MM.1S (cell line): ENCODE measurements at regions not wholly inside any gene's neighbourhood (a gene's known extent, or its start where the extent isn't known, plus 50 kb on each side); places are given as distances from the start of the nearest gene placed in this dataset.

Source experiments
- EZH2 ChIP-seq: fragments of 300-600 bp; sonication (generic); optimal IDR thresholded peaks from 2 replicates; pipeline ENCODE3; 2017; ENCODE audit warnings: low read depth, mild to moderate bottlenecking, antibody characterized with exemption, low read length, mixed read lengths
- EZH2phosphoT487 ChIP-seq: fragments of 300-600 bp; sonication (generic); IDR thresholded peaks from 2 replicates; pipeline ENCODE4 v1.6.1; 2018; ENCODE audit warnings: antibody characterized with exemption, low read length
- TF ChIP-seq, protein P1 (sequence below): fragments of 300-600 bp; sonication (generic); IDR thresholded peaks from 2 replicates; pipeline ENCODE4 v1.5.1; 2016; ENCODE audit warnings: antibody characterized with exemption, low read length, mixed read lengths

DNA sequence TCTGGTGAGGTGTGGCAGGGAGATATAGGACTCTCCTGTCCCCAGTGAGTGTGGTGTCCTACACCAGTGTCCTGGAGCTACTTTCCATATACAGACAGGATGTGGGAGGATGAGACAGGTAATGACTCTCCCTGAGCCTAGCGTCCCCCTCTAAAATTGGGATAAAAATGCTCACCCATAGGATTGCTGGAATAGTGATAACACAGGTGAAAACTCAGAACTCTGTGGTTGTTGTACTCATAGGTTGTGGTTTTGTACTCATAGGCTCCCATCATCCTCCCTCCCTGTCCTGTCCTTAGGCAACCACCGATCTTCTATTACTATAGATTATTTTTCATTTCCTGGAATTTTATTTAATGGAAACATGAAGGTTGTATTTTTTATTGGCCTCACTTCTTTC is 60.7 kb upstream of the NXF3 start:
- TF ChIP-seq, protein P1, sequence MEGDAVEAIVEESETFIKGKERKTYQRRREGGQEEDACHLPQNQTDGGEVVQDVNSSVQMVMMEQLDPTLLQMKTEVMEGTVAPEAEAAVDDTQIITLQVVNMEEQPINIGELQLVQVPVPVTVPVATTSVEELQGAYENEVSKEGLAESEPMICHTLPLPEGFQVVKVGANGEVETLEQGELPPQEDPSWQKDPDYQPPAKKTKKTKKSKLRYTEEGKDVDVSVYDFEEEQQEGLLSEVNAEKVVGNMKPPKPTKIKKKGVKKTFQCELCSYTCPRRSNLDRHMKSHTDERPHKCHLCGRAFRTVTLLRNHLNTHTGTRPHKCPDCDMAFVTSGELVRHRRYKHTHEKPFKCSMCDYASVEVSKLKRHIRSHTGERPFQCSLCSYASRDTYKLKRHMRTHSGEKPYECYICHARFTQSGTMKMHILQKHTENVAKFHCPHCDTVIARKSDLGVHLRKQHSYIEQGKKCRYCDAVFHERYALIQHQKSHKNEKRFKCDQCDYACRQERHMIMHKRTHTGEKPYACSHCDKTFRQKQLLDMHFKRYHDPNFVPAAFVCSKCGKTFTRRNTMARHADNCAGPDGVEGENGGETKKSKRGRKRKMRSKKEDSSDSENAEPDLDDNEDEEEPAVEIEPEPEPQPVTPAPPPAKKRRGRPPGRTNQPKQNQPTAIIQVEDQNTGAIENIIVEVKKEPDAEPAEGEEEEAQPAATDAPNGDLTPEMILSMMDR, result no peak
- TF ChIP-seq EZH2 (no peak), EZH2phosphoT487 (no peak)
